Germinal center (tissue), 1 donor: ENCODE measurements at regions not wholly inside any gene's neighbourhood (a gene's known extent, or its start where the extent isn't known, plus 50 kb on each side); places are given as distances from the start of the nearest gene placed in this dataset.

Experiments
- DNase-seq: peaks from one replicate; pipeline ENCODE4 v3.0.0; 2012; ENCODE audit warnings: mixed read lengths, low spot score

- no peak for DNase-seq
Observed at GRCh38 chrY:19357249-19357648, 387.3 kb downstream of the KDM5D start.

- DNase-seq = no peak
Observed at GRCh38 chrY:19356735-19357134, 387.8 kb downstream of the KDM5D start.

- no peak for DNase-seq
Observed at GRCh38 chrY:19354857-19355173, 389.7 kb downstream of the KDM5D start.

GRCh38 chrY:19354061-19354856, 390.3 kb downstream of the KDM5D start:
- no peak for DNase-seq

GRCh38 chrY:19351616-19352015, 392.9 kb downstream of the KDM5D start:
- no peak for DNase-seq

- no peak for DNase-seq
Observed at GRCh38 chrY:19321701-19322100, 422.8 kb downstream of the KDM5D start.

GRCh38 chrY:19319135-19319534, 425.4 kb downstream of the KDM5D start:
- DNase-seq = no peak

- no peak for DNase-seq
Observed at GRCh38 chrY:19317271-19317987, 427.1 kb downstream of the KDM5D start.

- DNase-seq = no peak
Observed at GRCh38 chrY:19307627-19308026, 436.9 kb downstream of the KDM5D start.

- DNase-seq = no peak
Observed at GRCh38 chrY:19303136-19303535, 441.4 kb downstream of the KDM5D start.

- DNase-seq = no peak
Observed at GRCh38 chrY:19290925-19291324, 453.6 kb downstream of the KDM5D start.

- no peak for DNase-seq
Observed at GRCh38 chrY:19274076-19274475, 470.4 kb downstream of the KDM5D start.

GRCh38 chrY:19268331-19268730, 476.2 kb downstream of the KDM5D start:
- DNase-seq = no peak

- DNase-seq = no peak
Observed at GRCh38 chrY:19265404-19265803, 479.1 kb downstream of the KDM5D start.

- no peak for DNase-seq
Observed at GRCh38 chrY:19262310-19262709, 482.2 kb downstream of the KDM5D start.

GRCh38 chrY:19232276-19232994, 458.9 kb upstream of the HSFY2 start:
- no peak for DNase-seq

GRCh38 chrY:19220784-19221183, 447.2 kb upstream of the HSFY2 start:
- DNase-seq = no peak

- DNase-seq = no peak
Observed at GRCh38 chrY:19208915-19209314, 435.4 kb upstream of the HSFY2 start.

GRCh38 chrY:19207048-19207447, 433.5 kb upstream of the HSFY2 start:
- DNase-seq = no peak

- DNase-seq = no peak
Observed at GRCh38 chrY:19180824-19181223, 407.3 kb upstream of the HSFY2 start.

GRCh38 chrY:19168202-19168565, 394.6 kb upstream of the HSFY2 start:
- DNase-seq = no peak

GRCh38 chrY:19167319-19168201, 394.0 kb upstream of the HSFY2 start:
- DNase-seq = no peak
